ENCODE measurements at regions not wholly inside any gene's neighbourhood (a gene's known extent, or its start where the extent isn't known, plus 50 kb on each side); places are given as distances from the start of the nearest gene placed in this dataset.

GRCh38 chr9:73344060-73344459 is 192.4 kb downstream of the ANXA1 start:
- Mint-ChIP-seq H3K4me3 (ENCODE audit: unreplicated experiment) (no peak overlapping the region), H3K4me1 (ENCODE audit: low read depth, unreplicated experiment) (no peaks in the 10 kb centered on the region), H3K27ac (ENCODE audit: unreplicated experiment) (no peak overlapping the region), H3K27me3 (ENCODE audit: insufficient read depth, unreplicated experiment) (peaks cover 2% of the 10 kb centered on the region), H3K36me3 (ENCODE audit: insufficient read depth, unreplicated experiment) (no peaks in the 10 kb centered on the region), H3K9me3 (ENCODE audit: unreplicated experiment) (no peaks in the 10 kb centered on the region)
- no peaks in the 10 kb centered on the region for H3K4me1 ChIP-seq
- DNase-seq, result no peak
- H3K36me3 ChIP-seq (ENCODE audit: control insufficient read depth, insufficient read depth, low read length), result no peaks in the 10 kb centered on the region
- intact Hi-C loops (cut with micrococcal nuclease; ENCODE audit: unreplicated experiment), result no loop called here
- ChIA-PET POLR2A (no interaction called here), CTCF (no interaction called here)
- no peak for TF ChIP-seq CTCF (IDR thresholded peaks at IDR 0.05; ENCODE audit: insufficient read depth in 1 of 2, low read depth in 1 of 2, low read length in 1 of 2, severe bottlenecking in 1 of 2, unreplicated experiment in 1 of 2)
- H3K27me3 ChIP-seq (replicated peaks; ENCODE audit: control insufficient read depth, insufficient read depth, low read length), result no peaks in the 10 kb centered on the region
- H3K4me3 ChIP-seq (ENCODE audit: low read depth, low read length), result no peak overlapping the region
- no peaks in the 10 kb centered on the region for H3K9me3 ChIP-seq
- no TSS peak for BruUV-seq (replicated peaks)

GRCh38 chr9:73347123-73347522 is 195.5 kb downstream of the ANXA1 start:
- Histone ChIP-seq H3K9me3 (no peaks in the 10 kb centered on the region), H3K4me1 (no peaks in the 10 kb centered on the region), H3K4me3 (ENCODE audit: low read depth, low read length) (no peak overlapping the region), H3K36me3 (ENCODE audit: control insufficient read depth, insufficient read depth, low read length) (no peaks in the 10 kb centered on the region), H3K27me3 (replicated peaks; ENCODE audit: control insufficient read depth, insufficient read depth, low read length) (no peaks in the 10 kb centered on the region)
- CTCF ChIA-PET, result no interaction called here
- intact Hi-C loops (cut with micrococcal nuclease; ENCODE audit: unreplicated experiment), result no loop called here
- Mint-ChIP-seq H3K4me3 (ENCODE audit: unreplicated experiment) (no peak overlapping the region), H3K36me3 (ENCODE audit: insufficient read depth, unreplicated experiment) (no peaks in the 10 kb centered on the region), H3K27ac (ENCODE audit: unreplicated experiment) (no peak overlapping the region), H3K9me3 (ENCODE audit: unreplicated experiment) (no peaks in the 10 kb centered on the region), H3K27me3 (ENCODE audit: insufficient read depth, unreplicated experiment) (peaks cover 2% of the 10 kb centered on the region), H3K4me1 (ENCODE audit: low read depth, unreplicated experiment) (no peaks in the 10 kb centered on the region)
- BruUV-seq (replicated peaks), result no TSS peak
- no peak for TF ChIP-seq CTCF (IDR thresholded peaks at IDR 0.05; ENCODE audit: insufficient read depth in 1 of 2, low read depth in 1 of 2, low read length in 1 of 2, severe bottlenecking in 1 of 2, unreplicated experiment in 1 of 2)
- DNase-seq, result no peak
- POLR2A ChIA-PET, result no interaction called here

DNA sequence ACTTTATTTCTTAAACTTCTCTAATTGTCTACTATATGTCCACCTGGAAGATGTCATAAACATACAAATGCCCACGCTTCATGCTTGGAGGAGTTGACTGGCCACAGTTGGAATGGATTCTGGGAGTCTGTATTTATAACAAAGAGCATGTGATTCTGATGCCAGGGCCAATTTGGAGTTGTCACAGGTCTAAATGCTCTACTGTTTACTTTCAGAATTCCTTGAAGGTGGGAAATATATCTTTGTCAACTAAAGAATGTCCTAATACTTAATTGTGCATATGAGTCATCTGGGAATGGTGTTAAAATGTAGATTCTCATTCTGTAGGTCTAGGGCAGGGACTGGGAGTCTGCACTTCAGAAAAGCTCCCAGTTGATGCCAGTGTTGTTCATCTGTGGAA is 196.1 kb downstream of the ANXA1 start:
- Histone ChIP-seq H3K27me3 (replicated peaks; ENCODE audit: control insufficient read depth, insufficient read depth, low read length) (no peaks in the 10 kb centered on the region), H3K9me3 (no peaks in the 10 kb centered on the region), H3K36me3 (ENCODE audit: control insufficient read depth, insufficient read depth, low read length) (no peaks in the 10 kb centered on the region), H3K4me1 (no peaks in the 10 kb centered on the region), H3K4me3 (ENCODE audit: low read depth, low read length) (no peak overlapping the region)
- CTCF ChIA-PET, result no interaction called here
- no TSS peak for BruUV-seq (replicated peaks)
- no peak for TF ChIP-seq CTCF (IDR thresholded peaks at IDR 0.05; ENCODE audit: insufficient read depth in 1 of 2, low read depth in 1 of 2, low read length in 1 of 2, severe bottlenecking in 1 of 2, unreplicated experiment in 1 of 2)
- Mint-ChIP-seq H3K27me3 (ENCODE audit: insufficient read depth, unreplicated experiment) (peaks cover 2% of the 10 kb centered on the region), H3K27ac (ENCODE audit: unreplicated experiment) (no peak overlapping the region), H3K9me3 (ENCODE audit: unreplicated experiment) (no peaks in the 10 kb centered on the region), H3K36me3 (ENCODE audit: insufficient read depth, unreplicated experiment) (no peaks in the 10 kb centered on the region), H3K4me1 (ENCODE audit: low read depth, unreplicated experiment) (no peaks in the 10 kb centered on the region), H3K4me3 (ENCODE audit: unreplicated experiment) (no peak overlapping the region)
- no peak for DNase-seq
- intact Hi-C loops (cut with micrococcal nuclease; ENCODE audit: unreplicated experiment), result no loop called here
- POLR2A ChIA-PET, result no interaction called here

All from Caco-2 (cell line).